GM10266 (cell line): ENCODE measurements at regions not wholly inside any gene's neighbourhood (a gene's known extent, or its start where the extent isn't known, plus 50 kb on each side); places are given as distances from the start of the nearest gene placed in this dataset.

ENCODE experiments used
- DNase-seq: peaks from one replicate; pipeline ENCODE4 v3.0.0; 2012; ENCODE audit errors: extremely low spot score
- TF ChIP-seq, protein P1 (sequence below): IDR thresholded peaks from 2 replicates; pipeline ENCODE4 v1.5.1; 2012; ENCODE audit warnings: mild to moderate bottlenecking, low read depth; ENCODE audit not compliant: control insufficient read depth, insufficient read depth; ENCODE audit errors: missing control alignments

DNA sequence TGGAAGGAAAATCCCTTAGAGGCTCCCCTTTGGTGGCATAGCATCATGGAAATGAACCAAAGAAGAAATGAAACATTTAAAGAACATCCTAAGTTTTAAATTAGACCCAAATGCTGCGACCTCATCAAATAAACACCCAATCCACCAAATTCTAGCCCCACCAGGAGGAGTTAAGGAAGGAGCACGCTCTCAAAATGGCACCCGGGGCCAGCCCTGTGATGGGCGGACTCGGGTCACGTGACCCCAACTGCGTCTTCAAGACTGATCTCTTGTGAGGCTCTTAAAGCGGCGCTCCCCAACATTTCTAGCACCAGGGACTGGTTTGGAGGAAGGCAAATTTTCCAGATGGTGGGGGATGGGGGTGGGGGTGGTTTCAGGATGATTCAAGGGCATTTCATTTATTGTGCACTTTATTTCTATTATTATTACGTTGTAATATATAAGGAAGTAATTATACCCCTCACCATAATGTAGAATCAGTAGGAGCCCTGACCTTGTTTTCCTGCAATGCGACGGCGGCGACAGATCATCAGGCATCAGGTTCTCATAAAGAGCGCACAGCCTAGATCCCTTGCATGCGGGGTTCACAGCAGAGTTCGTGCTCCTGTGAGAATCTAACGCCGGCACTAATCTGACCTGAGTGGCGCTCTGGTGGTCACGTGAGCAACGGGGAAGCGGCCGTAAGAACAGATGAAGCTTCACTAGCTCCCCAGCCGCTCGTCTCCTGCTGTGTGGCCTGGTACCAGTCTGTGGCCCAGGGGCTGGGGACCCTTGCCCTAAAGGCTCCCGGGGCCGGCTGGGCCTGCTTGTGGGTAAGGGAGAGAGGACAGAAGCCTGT, 55.3 kb upstream of the SLC22A11 start:
- TF ChIP-seq, protein P1, sequence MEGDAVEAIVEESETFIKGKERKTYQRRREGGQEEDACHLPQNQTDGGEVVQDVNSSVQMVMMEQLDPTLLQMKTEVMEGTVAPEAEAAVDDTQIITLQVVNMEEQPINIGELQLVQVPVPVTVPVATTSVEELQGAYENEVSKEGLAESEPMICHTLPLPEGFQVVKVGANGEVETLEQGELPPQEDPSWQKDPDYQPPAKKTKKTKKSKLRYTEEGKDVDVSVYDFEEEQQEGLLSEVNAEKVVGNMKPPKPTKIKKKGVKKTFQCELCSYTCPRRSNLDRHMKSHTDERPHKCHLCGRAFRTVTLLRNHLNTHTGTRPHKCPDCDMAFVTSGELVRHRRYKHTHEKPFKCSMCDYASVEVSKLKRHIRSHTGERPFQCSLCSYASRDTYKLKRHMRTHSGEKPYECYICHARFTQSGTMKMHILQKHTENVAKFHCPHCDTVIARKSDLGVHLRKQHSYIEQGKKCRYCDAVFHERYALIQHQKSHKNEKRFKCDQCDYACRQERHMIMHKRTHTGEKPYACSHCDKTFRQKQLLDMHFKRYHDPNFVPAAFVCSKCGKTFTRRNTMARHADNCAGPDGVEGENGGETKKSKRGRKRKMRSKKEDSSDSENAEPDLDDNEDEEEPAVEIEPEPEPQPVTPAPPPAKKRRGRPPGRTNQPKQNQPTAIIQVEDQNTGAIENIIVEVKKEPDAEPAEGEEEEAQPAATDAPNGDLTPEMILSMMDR: no peak
- no peak for DNase-seq

DNA sequence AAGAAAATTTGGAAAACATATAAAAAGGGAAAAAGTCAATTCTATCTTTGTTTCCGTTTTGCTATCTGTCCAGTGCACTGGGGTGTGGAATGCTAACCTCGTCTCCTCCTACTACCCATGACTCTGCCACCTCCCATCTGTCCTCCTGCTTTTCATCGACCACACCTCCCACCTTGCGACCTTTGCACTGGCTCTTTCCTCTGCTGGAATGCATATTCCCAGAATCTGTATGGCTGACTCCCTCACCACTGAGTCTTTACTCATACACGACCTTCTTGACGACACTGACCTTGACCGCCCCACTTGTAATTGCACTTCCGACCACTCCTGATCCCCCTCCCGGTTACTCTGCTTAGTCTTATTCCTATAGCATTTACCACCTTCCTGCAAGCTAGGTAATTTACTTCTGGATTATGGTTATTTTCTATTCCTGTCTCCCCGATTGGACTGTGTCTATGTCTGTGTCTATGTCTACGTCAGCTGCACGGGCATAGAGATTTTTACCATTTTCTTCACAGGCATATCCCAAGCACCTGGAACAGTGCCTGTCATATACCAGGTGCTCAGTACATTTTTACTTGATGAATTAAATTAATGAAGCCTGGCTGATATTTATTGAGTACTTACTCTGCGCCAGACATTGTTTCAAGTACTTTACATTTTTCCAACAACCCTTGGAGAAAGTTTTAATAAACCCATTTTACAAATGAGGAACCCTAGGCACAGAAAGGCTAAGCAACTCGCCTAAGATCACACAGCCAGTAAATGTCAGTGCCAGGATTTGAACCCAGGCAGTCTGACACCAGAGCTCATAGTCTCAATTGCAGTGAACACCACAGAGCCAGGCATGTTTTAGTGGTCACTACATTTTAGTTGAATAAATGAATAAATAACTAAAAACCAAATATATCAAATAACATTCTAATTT, 54.0 kb upstream of the SLC22A11 start:
- DNase-seq: no peak
- TF ChIP-seq, protein P1: no peak

DNA sequence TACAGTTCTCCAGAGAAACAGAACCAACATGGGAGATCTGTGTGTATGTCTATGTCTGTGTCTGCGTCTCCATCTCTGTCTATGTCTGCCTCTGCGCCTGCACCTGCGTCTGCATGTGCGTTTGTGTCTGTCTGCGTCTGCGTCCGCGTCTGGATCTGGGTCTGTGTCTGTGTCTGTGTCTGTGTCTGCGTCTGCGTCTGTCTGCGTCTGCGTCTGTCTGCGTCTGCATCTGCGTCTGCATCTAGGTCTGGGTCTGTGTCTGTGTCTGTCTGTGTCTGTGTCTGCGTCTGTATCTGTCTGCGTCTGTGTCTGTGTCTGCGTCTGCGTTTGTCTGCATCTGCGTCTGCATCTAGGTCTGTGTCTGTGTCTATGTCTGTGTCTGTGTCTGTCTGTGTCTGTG, 53.1 kb upstream of the SLC22A11 start:
- TF ChIP-seq, protein P1: no peak
- DNase-seq: no peak

DNA sequence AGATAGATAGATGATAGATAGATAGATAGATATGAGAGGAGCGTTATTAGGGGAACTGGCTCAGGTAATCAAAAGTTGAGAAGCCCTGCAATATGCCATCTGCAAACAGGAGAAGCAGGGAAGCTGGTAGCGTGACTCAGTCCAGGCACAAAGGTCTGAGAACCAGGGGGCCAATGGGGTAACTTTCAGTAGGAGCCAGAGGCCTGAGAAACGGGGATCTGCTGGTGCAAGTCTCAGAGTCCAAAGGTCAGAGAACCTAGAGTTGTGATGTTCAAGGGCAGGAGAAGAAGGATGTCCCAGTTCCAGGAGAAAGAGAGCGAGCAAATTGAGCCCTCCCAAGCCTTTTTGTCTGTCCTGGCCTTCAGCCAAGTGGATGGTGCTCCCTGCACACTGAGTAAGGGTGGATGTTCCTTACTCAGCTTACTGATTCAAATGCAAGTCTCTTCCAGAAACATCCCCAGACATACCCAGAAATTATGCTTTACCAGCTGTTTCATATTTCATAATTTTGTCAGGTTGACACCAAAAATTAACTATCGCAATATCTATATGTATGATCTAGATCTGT, 52.5 kb upstream of the SLC22A11 start:
- no peak for DNase-seq
- TF ChIP-seq, protein P1: no peak

DNA sequence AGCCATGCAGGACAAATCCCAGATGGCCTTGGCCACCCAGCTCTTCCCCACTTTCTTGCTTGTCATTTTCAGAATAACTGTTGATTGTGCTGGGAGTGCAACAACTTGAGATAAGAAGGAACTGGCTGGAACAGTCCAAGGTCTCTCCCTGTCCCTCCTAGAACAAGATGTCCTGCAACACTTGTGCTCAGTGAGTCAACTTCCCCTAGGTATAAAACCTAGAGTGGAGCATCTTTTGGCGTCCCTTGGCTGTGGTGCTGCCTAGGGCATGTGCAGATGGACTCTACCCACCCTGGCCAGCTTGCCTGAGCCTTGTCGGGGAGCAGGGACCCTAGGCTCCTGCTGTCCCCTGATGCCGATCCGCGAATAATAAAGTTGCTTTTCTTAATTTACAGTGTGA, 50.7 kb upstream of the SLC22A11 start:
- no peak for DNase-seq
- TF ChIP-seq, protein P1: no peak
